ENCODE measurements at regions not wholly inside any gene's neighbourhood (a gene's known extent, or its start where the extent isn't known, plus 50 kb on each side); places are given as distances from the start of the nearest gene placed in this dataset.

GRCh38 chr3:59261009-59261408 lies 211.2 kb upstream of the CFAP20DC start:
- DNase-seq (ENCODE audit: low read depth, low spot score), result no peak
- Histone ChIP-seq H3K9me3 (ENCODE audit: low read depth, low read length) (no peaks in the 10 kb centered on the region), H3K27ac (no peak overlapping the region), H3K4me3 (no peak overlapping the region), H3K9ac (ENCODE audit: insufficient read length) (no peak overlapping the region), H3K36me3 (ENCODE audit: insufficient read depth, low read length) (no peaks in the 10 kb centered on the region)
- TF ChIP-seq FOXP2 (optimal IDR thresholded peaks at IDR 0.05; ENCODE audit: control extremely low read depth, extremely low read length, insufficient read depth) (no peak), EZH2 (IDR thresholded peaks at IDR 0.05) (no peak), POLR2AphosphoS5 (IDR thresholded peaks at IDR 0.05; ENCODE audit: borderline replicate concordance, low read depth, low read length) (no peak)

GRCh38 chr3:59258550-59259260 lies 208.9 kb upstream of the CFAP20DC start:
- H3K4me3 ChIP-seq, result no peak overlapping the region
- TF ChIP-seq EZH2 (IDR thresholded peaks at IDR 0.05) (no peak), POLR2AphosphoS5 (IDR thresholded peaks at IDR 0.05; ENCODE audit: borderline replicate concordance, low read depth, low read length) (no peak), FOXP2 (optimal IDR thresholded peaks at IDR 0.05; ENCODE audit: control extremely low read depth, extremely low read length, insufficient read depth) (no peak)
- no peaks in the 10 kb centered on the region for H3K36me3 ChIP-seq (ENCODE audit: insufficient read depth, low read length)
- H3K27ac ChIP-seq, result no peak overlapping the region
- no peak for DNase-seq (ENCODE audit: low read depth, low spot score)
- H3K9ac ChIP-seq (ENCODE audit: insufficient read length), result no peak overlapping the region
- H3K9me3 ChIP-seq (ENCODE audit: low read depth, low read length), result no peaks in the 10 kb centered on the region

- Histone ChIP-seq H3K27ac (no peak overlapping the region), H3K36me3 (ENCODE audit: insufficient read depth, low read length) (no peaks in the 10 kb centered on the region), H3K9ac (ENCODE audit: insufficient read length) (no peak overlapping the region), H3K4me3 (no peak overlapping the region), H3K9me3 (ENCODE audit: low read depth, low read length) (no peaks in the 10 kb centered on the region)
- DNase-seq (ENCODE audit: low read depth, low spot score), result no peak
- TF ChIP-seq FOXP2 (optimal IDR thresholded peaks at IDR 0.05; ENCODE audit: control extremely low read depth, extremely low read length, insufficient read depth) (no peak), EZH2 (IDR thresholded peaks at IDR 0.05) (no peak), POLR2AphosphoS5 (IDR thresholded peaks at IDR 0.05; ENCODE audit: borderline replicate concordance, low read depth, low read length) (no peak)
These were observed 207.7 kb upstream of the CFAP20DC start for GRCh38 chr3:59257506-59257905.

GRCh38 chr3:59256230-59256629 lies 206.4 kb upstream of the CFAP20DC start:
- no peak overlapping the region for H3K9ac ChIP-seq (ENCODE audit: insufficient read length)
- H3K27ac ChIP-seq, result no peak overlapping the region
- H3K4me3 ChIP-seq, result no peak overlapping the region
- no peak for DNase-seq (ENCODE audit: low read depth, low spot score)
- TF ChIP-seq FOXP2 (optimal IDR thresholded peaks at IDR 0.05; ENCODE audit: control extremely low read depth, extremely low read length, insufficient read depth) (no peak), EZH2 (IDR thresholded peaks at IDR 0.05) (no peak), POLR2AphosphoS5 (IDR thresholded peaks at IDR 0.05; ENCODE audit: borderline replicate concordance, low read depth, low read length) (no peak)
- no peaks in the 10 kb centered on the region for H3K36me3 ChIP-seq (ENCODE audit: insufficient read depth, low read length)
- H3K9me3 ChIP-seq (ENCODE audit: low read depth, low read length), result no peaks in the 10 kb centered on the region

- Histone ChIP-seq H3K27ac (no peak overlapping the region), H3K36me3 (ENCODE audit: insufficient read depth, low read length) (no peaks in the 10 kb centered on the region), H3K4me3 (no peak overlapping the region), H3K9me3 (ENCODE audit: low read depth, low read length) (no peaks in the 10 kb centered on the region), H3K9ac (ENCODE audit: insufficient read length) (no peak overlapping the region)
- no peak for TF ChIP-seq EZH2 (IDR thresholded peaks at IDR 0.05)
- TF ChIP-seq POLR2AphosphoS5 (IDR thresholded peaks at IDR 0.05; ENCODE audit: borderline replicate concordance, low read depth, low read length), result no peak
- TF ChIP-seq FOXP2 (optimal IDR thresholded peaks at IDR 0.05; ENCODE audit: control extremely low read depth, extremely low read length, insufficient read depth), result no peak
- no peak for DNase-seq (ENCODE audit: low read depth, low spot score)
These were observed 205.2 kb upstream of the CFAP20DC start for GRCh38 chr3:59254976-59255375.

- Histone ChIP-seq H3K4me3 (no peak overlapping the region), H3K36me3 (ENCODE audit: insufficient read depth, low read length) (no peaks in the 10 kb centered on the region), H3K27ac (no peak overlapping the region), H3K9ac (ENCODE audit: insufficient read length) (no peak overlapping the region), H3K9me3 (ENCODE audit: low read depth, low read length) (no peaks in the 10 kb centered on the region)
- TF ChIP-seq FOXP2 (optimal IDR thresholded peaks at IDR 0.05; ENCODE audit: control extremely low read depth, extremely low read length, insufficient read depth), result no peak
- no peak for TF ChIP-seq EZH2 (IDR thresholded peaks at IDR 0.05)
- no peak for TF ChIP-seq POLR2AphosphoS5 (IDR thresholded peaks at IDR 0.05; ENCODE audit: borderline replicate concordance, low read depth, low read length)
- no peak for DNase-seq (ENCODE audit: low read depth, low spot score)
These were observed 204.6 kb upstream of the CFAP20DC start for GRCh38 chr3:59254433-59254832.

GRCh38 chr3:59253523-59253922 lies 203.7 kb upstream of the CFAP20DC start:
- no peaks in the 10 kb centered on the region for H3K36me3 ChIP-seq (ENCODE audit: insufficient read depth, low read length)
- H3K27ac ChIP-seq, result no peak overlapping the region
- H3K4me3 ChIP-seq, result no peak overlapping the region
- H3K9ac ChIP-seq (ENCODE audit: insufficient read length), result no peak overlapping the region
- DNase-seq (ENCODE audit: low read depth, low spot score), result no peak
- no peaks in the 10 kb centered on the region for H3K9me3 ChIP-seq (ENCODE audit: low read depth, low read length)
- no peak for TF ChIP-seq FOXP2 (optimal IDR thresholded peaks at IDR 0.05; ENCODE audit: control extremely low read depth, extremely low read length, insufficient read depth)
- TF ChIP-seq EZH2 (IDR thresholded peaks at IDR 0.05), result no peak
- TF ChIP-seq POLR2AphosphoS5 (IDR thresholded peaks at IDR 0.05; ENCODE audit: borderline replicate concordance, low read depth, low read length), result no peak

GRCh38 chr3:59251869-59252268 lies 202.0 kb upstream of the CFAP20DC start:
- no peak overlapping the region for H3K27ac ChIP-seq
- no peak for TF ChIP-seq EZH2 (IDR thresholded peaks at IDR 0.05)
- TF ChIP-seq POLR2AphosphoS5 (IDR thresholded peaks at IDR 0.05; ENCODE audit: borderline replicate concordance, low read depth, low read length), result no peak
- TF ChIP-seq FOXP2 (optimal IDR thresholded peaks at IDR 0.05; ENCODE audit: control extremely low read depth, extremely low read length, insufficient read depth), result no peak
- DNase-seq (ENCODE audit: low read depth, low spot score), result no peak
- H3K36me3 ChIP-seq (ENCODE audit: insufficient read depth, low read length), result no peaks in the 10 kb centered on the region
- H3K9ac ChIP-seq (ENCODE audit: insufficient read length), result no peak overlapping the region
- H3K4me3 ChIP-seq, result no peak overlapping the region
- no peaks in the 10 kb centered on the region for H3K9me3 ChIP-seq (ENCODE audit: low read depth, low read length)

- no peak overlapping the region for H3K27ac ChIP-seq
- no peak overlapping the region for H3K4me3 ChIP-seq
- TF ChIP-seq EZH2 (IDR thresholded peaks at IDR 0.05) (no peak), POLR2AphosphoS5 (IDR thresholded peaks at IDR 0.05; ENCODE audit: borderline replicate concordance, low read depth, low read length) (no peak), FOXP2 (optimal IDR thresholded peaks at IDR 0.05; ENCODE audit: control extremely low read depth, extremely low read length, insufficient read depth) (no peak)
- H3K9ac ChIP-seq (ENCODE audit: insufficient read length), result no peak overlapping the region
- no peaks in the 10 kb centered on the region for H3K9me3 ChIP-seq (ENCODE audit: low read depth, low read length)
- DNase-seq (ENCODE audit: low read depth, low spot score), result no peak
- no peaks in the 10 kb centered on the region for H3K36me3 ChIP-seq (ENCODE audit: insufficient read depth, low read length)
These were observed 200.8 kb upstream of the CFAP20DC start for GRCh38 chr3:59250600-59250999.
